Uterus (tissue), 2 donors: ENCODE measurements at regions not wholly inside any gene's neighbourhood (a gene's known extent, or its start where the extent isn't known, plus 50 kb on each side); places are given as distances from the start of the nearest gene placed in this dataset.

Source experiments
- CTCF ChIP-seq, 4 experiments: fragments of 200-600 bp in 2 of 4; fragments of 450-650 bp in 2 of 4; sonication (generic) in 2 of 4; IDR thresholded peaks; one replicate each; pipeline ENCODE4 v1.5.1; 2016 to 2019; ENCODE audit warnings: antibody characterized with exemption in 4 of 4, mild to moderate bottlenecking in 2 of 4, moderate library complexity in 1 of 4
- POLR2A ChIP-seq, 2 donors: fragments of 450-650 bp; IDR thresholded peaks; one replicate each; pipeline ENCODE4 v1.6.1; 2016; ENCODE audit warnings: antibody characterized with exemption in 2 of 2, mild to moderate bottlenecking in 1 of 2, moderate library complexity in 1 of 2

GRCh38 chr3:40691452-40691861 is 166.7 kb downstream of the ZNF621 start:
- TF ChIP-seq CTCF (IDR thresholded peaks at IDR 0.05) (no peak), POLR2A (IDR thresholded peaks at IDR 0.05) (no peak)
